GM18868 (cell line): ENCODE measurements at regions not wholly inside any gene's neighbourhood (a gene's known extent, or its start where the extent isn't known, plus 50 kb on each side); places are given as distances from the start of the nearest gene placed in this dataset.

Source experiments
- ATAC-seq: cut with Tn5 transposase; IDR thresholded peaks from one replicate; pipeline ENCODE4 v1.9.1; 2021; ENCODE audit warnings: mild to moderate bottlenecking, moderate library complexity; ENCODE audit not compliant: unreplicated experiment

- ATAC-seq, result no peak
Measured at GRCh38 chrX:150282953-150283352, 80.2 kb upstream of the MAMLD1 start.

- ATAC-seq, result no peak
Measured at GRCh38 chrX:150291014-150291413, 72.1 kb upstream of the MAMLD1 start.

- ATAC-seq, result no peak
Measured at GRCh38 chrX:150293311-150294013, 69.7 kb upstream of the MAMLD1 start.

- no peak for ATAC-seq
Measured at GRCh38 chrX:150298841-150299551, 64.1 kb upstream of the MAMLD1 start.

- ATAC-seq, result no peak
Measured at GRCh38 chrX:150299579-150299978, 63.5 kb upstream of the MAMLD1 start.

GRCh38 chrX:150303386-150304097 lies 59.6 kb upstream of the MAMLD1 start:
- ATAC-seq, result no peak

GRCh38 chrX:150306002-150306401 lies 57.1 kb upstream of the MAMLD1 start:
- ATAC-seq, result no peak

- ATAC-seq, result no peak
Measured at GRCh38 chrX:150308041-150308440, 55.1 kb upstream of the MAMLD1 start.

GRCh38 chrX:150308532-150309157 lies 54.5 kb upstream of the MAMLD1 start:
- ATAC-seq, result no peak

- no peak for ATAC-seq
Measured at GRCh38 chrX:150310417-150310816, 52.7 kb upstream of the MAMLD1 start.

GRCh38 chrX:150310881-150311280 lies 52.2 kb upstream of the MAMLD1 start:
- no peak for ATAC-seq

GRCh38 chrX:150312931-150313330 lies 50.2 kb upstream of the MAMLD1 start:
- ATAC-seq, result no peak
